Suprapubic skin (tissue), 4 donors: ENCODE measurements at regions not wholly inside any gene's neighbourhood (a gene's known extent, or its start where the extent isn't known, plus 50 kb on each side); places are given as distances from the start of the nearest gene placed in this dataset.

Experiments used
- EP300 ChIP-seq: sonication (generic); formaldehyde crosslinking; IDR thresholded peaks from one replicate; pipeline ENCODE4 v1.6.1; 2017; ENCODE audit warnings: antibody characterized with exemption
- POLR2A ChIP-seq, 2 donors: fragments of 450-650 bp; IDR thresholded peaks; one replicate each; pipeline ENCODE4 v1.6.1; 2017; ENCODE audit warnings: antibody characterized with exemption in 2 of 2, mild to moderate bottlenecking in 2 of 2, moderate library complexity in 2 of 2
- POLR2AphosphoS5 ChIP-seq, 3 donors: sonication (generic); formaldehyde crosslinking; IDR thresholded peaks; one replicate each; pipeline ENCODE4 v1.6.1; 2017; ENCODE audit warnings: antibody characterized with exemption in 3 of 3
- TF ChIP-seq, protein P1 (sequence below), 2 donors: fragments of 200-600 bp in 1 of 2; fragments of 450-650 bp in 1 of 2; sonication (generic) in 1 of 2; IDR thresholded peaks; one replicate each; pipeline ENCODE4 v1.5.1; 2016 to 2019; ENCODE audit warnings: antibody characterized with exemption in 2 of 2, mild to moderate bottlenecking in 1 of 2, moderate library complexity in 1 of 2

DNA sequence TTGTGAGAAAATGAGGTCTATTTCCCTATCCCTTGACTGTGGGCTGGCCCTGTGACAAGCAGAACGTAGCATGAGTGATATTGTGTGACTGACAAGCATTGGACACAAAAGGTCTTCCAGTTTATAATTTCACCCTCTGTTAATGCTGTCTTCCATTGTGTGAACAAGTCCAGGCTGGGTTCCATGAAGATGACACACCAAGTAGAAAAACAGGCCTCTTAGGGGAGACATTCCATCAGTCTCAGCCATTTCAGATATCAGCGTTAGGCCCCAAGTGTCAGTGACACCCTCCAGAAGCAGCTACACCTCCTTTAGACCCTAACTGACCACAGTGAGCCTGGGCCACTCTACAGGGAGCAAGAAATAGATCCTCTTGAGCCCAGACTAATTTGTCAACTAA lies 511.3 kb downstream of the FBXO15 start:
- TF ChIP-seq, protein P1, sequence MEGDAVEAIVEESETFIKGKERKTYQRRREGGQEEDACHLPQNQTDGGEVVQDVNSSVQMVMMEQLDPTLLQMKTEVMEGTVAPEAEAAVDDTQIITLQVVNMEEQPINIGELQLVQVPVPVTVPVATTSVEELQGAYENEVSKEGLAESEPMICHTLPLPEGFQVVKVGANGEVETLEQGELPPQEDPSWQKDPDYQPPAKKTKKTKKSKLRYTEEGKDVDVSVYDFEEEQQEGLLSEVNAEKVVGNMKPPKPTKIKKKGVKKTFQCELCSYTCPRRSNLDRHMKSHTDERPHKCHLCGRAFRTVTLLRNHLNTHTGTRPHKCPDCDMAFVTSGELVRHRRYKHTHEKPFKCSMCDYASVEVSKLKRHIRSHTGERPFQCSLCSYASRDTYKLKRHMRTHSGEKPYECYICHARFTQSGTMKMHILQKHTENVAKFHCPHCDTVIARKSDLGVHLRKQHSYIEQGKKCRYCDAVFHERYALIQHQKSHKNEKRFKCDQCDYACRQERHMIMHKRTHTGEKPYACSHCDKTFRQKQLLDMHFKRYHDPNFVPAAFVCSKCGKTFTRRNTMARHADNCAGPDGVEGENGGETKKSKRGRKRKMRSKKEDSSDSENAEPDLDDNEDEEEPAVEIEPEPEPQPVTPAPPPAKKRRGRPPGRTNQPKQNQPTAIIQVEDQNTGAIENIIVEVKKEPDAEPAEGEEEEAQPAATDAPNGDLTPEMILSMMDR (IDR thresholded peaks at IDR 0.05), result no peak
- TF ChIP-seq POLR2A (IDR thresholded peaks at IDR 0.05) (no peak), POLR2AphosphoS5 (IDR thresholded peaks at IDR 0.05) (no peak), EP300 (no peak)
